ENCODE measurements at regions not wholly inside any gene's neighbourhood (a gene's known extent, or its start where the extent isn't known, plus 50 kb on each side); places are given as distances from the start of the nearest gene placed in this dataset.
"Not testable (repeated sequence)": the region's sequence is repeated elsewhere in the genome, so short reads cannot be mapped to it uniquely, and the experiment has no call there.

- WGBS (ENCODE audit: low lambda C conversion rate, missing lambda C conversion rate): 58% methylated on average over 2 of the region's 2 CpGs
- DNase-seq (ENCODE audit: low spot score): no peak
Observed at GRCh38 chr2:52611759-52612158, 1155.8 kb upstream of the CHAC2 start.

GRCh38 chr2:52608030-52608429, 1159.6 kb upstream of the CHAC2 start:
- TF ChIP-seq CTCF (IDR thresholded peaks at IDR 0.05; ENCODE audit: poor library complexity) (no peak), EZH2 (IDR thresholded peaks at IDR 0.05; ENCODE audit: borderline replicate concordance) (no peak), EZH2phosphoT487 (IDR thresholded peaks at IDR 0.05; ENCODE audit: low read depth, severe bottlenecking, unreplicated experiment) (no peak)
- H3K4me2 ChIP-seq: no peak overlapping the region
- H3K4me3 ChIP-seq: no peak overlapping the region
- no peak for DNase-seq (ENCODE audit: low spot score)
- no peaks in the 10 kb centered on the region for H4K20me1 ChIP-seq (ENCODE audit: insufficient read depth, poor library complexity, severe bottlenecking)
- WGBS (ENCODE audit: low lambda C conversion rate, missing lambda C conversion rate): 96% methylated on average over 2 of the region's 2 CpGs
- no peaks in the 10 kb centered on the region for H3K9me2 ChIP-seq (replicated peaks; ENCODE audit: insufficient read depth)
- no peak overlapping the region for H3K27ac ChIP-seq
- no peak overlapping the region for H2AFZ ChIP-seq
- H3K27me3 ChIP-seq: no peaks in the 10 kb centered on the region
- no peaks in the 10 kb centered on the region for H3K9me3 ChIP-seq (ENCODE audit: low read depth)
- no peaks in the 10 kb centered on the region for H3K4me1 ChIP-seq (ENCODE audit: insufficient read depth)
- H3K36me3 ChIP-seq (replicated peaks; ENCODE audit: insufficient read depth, low read depth): no peaks in the 10 kb centered on the region
- H3K79me2 ChIP-seq: no peaks in the 10 kb centered on the region

More at GRCh38 chr2:52611759-52612158, 1155.8 kb upstream of the CHAC2 start:
- no peak overlapping the region for H3K4me3 ChIP-seq
- H3K4me2 ChIP-seq: no peak overlapping the region
- H2AFZ ChIP-seq: no peak overlapping the region
- H3K36me3 ChIP-seq (replicated peaks; ENCODE audit: insufficient read depth, low read depth): no peaks in the 10 kb centered on the region
- H3K27me3 ChIP-seq: no peaks in the 10 kb centered on the region
- no peak for TF ChIP-seq CTCF (IDR thresholded peaks at IDR 0.05; ENCODE audit: poor library complexity)
- no peak for TF ChIP-seq EZH2phosphoT487 (IDR thresholded peaks at IDR 0.05; ENCODE audit: low read depth, severe bottlenecking, unreplicated experiment)
- TF ChIP-seq EZH2 (IDR thresholded peaks at IDR 0.05; ENCODE audit: borderline replicate concordance): no peak
- no peaks in the 10 kb centered on the region for H3K9me3 ChIP-seq (ENCODE audit: low read depth)
- H3K9me2 ChIP-seq (replicated peaks; ENCODE audit: insufficient read depth): no peaks in the 10 kb centered on the region
- H3K4me1 ChIP-seq (ENCODE audit: insufficient read depth): no peaks in the 10 kb centered on the region
- H3K27ac ChIP-seq: no peak overlapping the region
- no peaks in the 10 kb centered on the region for H3K79me2 ChIP-seq
- no peaks in the 10 kb centered on the region for H4K20me1 ChIP-seq (ENCODE audit: insufficient read depth, poor library complexity, severe bottlenecking)

GRCh38 chr2:52597346-52597745, 1170.3 kb upstream of the CHAC2 start:
- Histone ChIP-seq H3K4me3 (no peak overlapping the region), H3K27me3 (no peaks in the 10 kb centered on the region), H3K4me1 (ENCODE audit: insufficient read depth) (no peaks in the 10 kb centered on the region), H3K36me3 (replicated peaks; ENCODE audit: insufficient read depth, low read depth) (no peaks in the 10 kb centered on the region), H3K27ac (no peak overlapping the region), H3K9me3 (ENCODE audit: low read depth) (no peaks in the 10 kb centered on the region), H4K20me1 (ENCODE audit: insufficient read depth, poor library complexity, severe bottlenecking) (no peaks in the 10 kb centered on the region), H2AFZ (no peak overlapping the region), H3K79me2 (no peaks in the 10 kb centered on the region), H3K9me2 (replicated peaks; ENCODE audit: insufficient read depth) (no peaks in the 10 kb centered on the region), H3K4me2 (no peak overlapping the region)
- no peak for TF ChIP-seq CTCF (IDR thresholded peaks at IDR 0.05; ENCODE audit: poor library complexity)
- TF ChIP-seq EZH2phosphoT487 (IDR thresholded peaks at IDR 0.05; ENCODE audit: low read depth, severe bottlenecking, unreplicated experiment): no peak
- no peak for TF ChIP-seq EZH2 (IDR thresholded peaks at IDR 0.05; ENCODE audit: borderline replicate concordance)
- DNase-seq (ENCODE audit: low spot score): no peak

GRCh38 chr2:52594026-52594425, 1173.6 kb upstream of the CHAC2 start:
- Histone ChIP-seq H3K27ac (peak overlapping the region; percentile 13), H3K4me2 (no peak overlapping the region), H3K36me3 (replicated peaks; ENCODE audit: insufficient read depth, low read depth) (no peaks in the 10 kb centered on the region), H3K4me1 (ENCODE audit: insufficient read depth) (no peaks in the 10 kb centered on the region), H3K27me3 (no peaks in the 10 kb centered on the region), H3K9me3 (ENCODE audit: low read depth) (no peaks in the 10 kb centered on the region), H3K9me2 (replicated peaks; ENCODE audit: insufficient read depth) (no peaks in the 10 kb centered on the region), H3K4me3 (no peak overlapping the region), H2AFZ (peak overlapping the region; percentile 32), H4K20me1 (ENCODE audit: insufficient read depth, poor library complexity, severe bottlenecking) (no peaks in the 10 kb centered on the region), H3K79me2 (no peaks in the 10 kb centered on the region)
- 44% methylated on average over 2 of the region's 2 CpGs for WGBS (ENCODE audit: low lambda C conversion rate, missing lambda C conversion rate)
- TF ChIP-seq EZH2 (IDR thresholded peaks at IDR 0.05; ENCODE audit: borderline replicate concordance): no peak
- TF ChIP-seq CTCF (IDR thresholded peaks at IDR 0.05; ENCODE audit: poor library complexity): no peak
- no peak for TF ChIP-seq EZH2phosphoT487 (IDR thresholded peaks at IDR 0.05; ENCODE audit: low read depth, severe bottlenecking, unreplicated experiment)
- no peak for DNase-seq (ENCODE audit: low spot score)

GRCh38 chr2:52584071-52584470, 1183.5 kb upstream of the CHAC2 start:
- not testable (repeated sequence) for H2AFZ ChIP-seq; H3K27me3 ChIP-seq; H3K9me3 ChIP-seq (ENCODE audit: low read depth); H3K79me2 ChIP-seq; H4K20me1 ChIP-seq (ENCODE audit: insufficient read depth, poor library complexity, severe bottlenecking); H3K9me2 ChIP-seq (replicated peaks; ENCODE audit: insufficient read depth); H3K36me3 ChIP-seq (replicated peaks; ENCODE audit: insufficient read depth, low read depth); H3K4me1 ChIP-seq (ENCODE audit: insufficient read depth); DNase-seq (ENCODE audit: low spot score); H3K4me3 ChIP-seq; H3K4me2 ChIP-seq; H3K27ac ChIP-seq
- WGBS (ENCODE audit: low lambda C conversion rate, missing lambda C conversion rate): 88% methylated on average over 5 of the region's 5 CpGs
